MM.1S (cell line): ENCODE measurements at regions not wholly inside any gene's neighbourhood (a gene's known extent, or its start where the extent isn't known, plus 50 kb on each side); places are given as distances from the start of the nearest gene placed in this dataset.

Experiments
- EZH2 ChIP-seq: fragments of 300-600 bp; sonication (generic); optimal IDR thresholded peaks from 2 replicates; pipeline ENCODE3; 2017; ENCODE audit warnings: low read depth, mild to moderate bottlenecking, antibody characterized with exemption, low read length, mixed read lengths
- EZH2phosphoT487 ChIP-seq: fragments of 300-600 bp; sonication (generic); IDR thresholded peaks from 2 replicates; pipeline ENCODE4 v1.6.1; 2018; ENCODE audit warnings: antibody characterized with exemption, low read length
- TF ChIP-seq, protein P1 (sequence below): fragments of 300-600 bp; sonication (generic); IDR thresholded peaks from 2 replicates; pipeline ENCODE4 v1.5.1; 2016; ENCODE audit warnings: antibody characterized with exemption, low read length, mixed read lengths

DNA sequence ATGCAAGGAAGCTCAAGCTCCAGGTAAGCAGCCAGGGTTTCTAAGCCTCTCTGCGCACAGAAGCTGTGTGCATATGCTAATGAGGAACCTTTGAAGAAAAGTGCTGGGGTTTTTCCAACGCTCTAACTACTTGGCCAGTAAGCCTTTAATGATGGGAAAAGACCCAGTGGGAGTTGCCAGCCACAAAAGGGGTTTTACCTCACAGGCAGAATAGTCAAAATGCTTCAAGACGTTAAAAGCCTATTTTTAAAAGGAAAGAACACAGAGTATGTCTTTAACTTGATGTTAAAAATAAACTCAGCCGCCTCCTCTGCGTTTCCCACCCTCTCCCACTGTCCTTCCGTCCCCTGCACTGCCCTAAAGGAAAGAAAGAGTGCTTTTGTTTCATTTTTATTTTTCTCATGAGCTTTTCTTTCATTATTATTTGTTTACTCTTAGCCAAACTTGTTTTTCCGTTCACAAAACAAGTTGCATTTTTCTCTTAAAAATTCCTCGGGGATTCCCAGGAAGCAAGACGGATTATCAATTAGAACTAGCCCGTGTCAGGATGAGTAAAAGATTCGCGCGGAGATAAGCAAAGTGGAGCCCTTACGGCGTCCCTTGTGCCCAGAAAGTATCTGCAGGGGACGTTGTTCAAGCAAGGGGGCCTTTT is 209.8 kb upstream of the NUDT4 start:
- TF ChIP-seq, protein P1, sequence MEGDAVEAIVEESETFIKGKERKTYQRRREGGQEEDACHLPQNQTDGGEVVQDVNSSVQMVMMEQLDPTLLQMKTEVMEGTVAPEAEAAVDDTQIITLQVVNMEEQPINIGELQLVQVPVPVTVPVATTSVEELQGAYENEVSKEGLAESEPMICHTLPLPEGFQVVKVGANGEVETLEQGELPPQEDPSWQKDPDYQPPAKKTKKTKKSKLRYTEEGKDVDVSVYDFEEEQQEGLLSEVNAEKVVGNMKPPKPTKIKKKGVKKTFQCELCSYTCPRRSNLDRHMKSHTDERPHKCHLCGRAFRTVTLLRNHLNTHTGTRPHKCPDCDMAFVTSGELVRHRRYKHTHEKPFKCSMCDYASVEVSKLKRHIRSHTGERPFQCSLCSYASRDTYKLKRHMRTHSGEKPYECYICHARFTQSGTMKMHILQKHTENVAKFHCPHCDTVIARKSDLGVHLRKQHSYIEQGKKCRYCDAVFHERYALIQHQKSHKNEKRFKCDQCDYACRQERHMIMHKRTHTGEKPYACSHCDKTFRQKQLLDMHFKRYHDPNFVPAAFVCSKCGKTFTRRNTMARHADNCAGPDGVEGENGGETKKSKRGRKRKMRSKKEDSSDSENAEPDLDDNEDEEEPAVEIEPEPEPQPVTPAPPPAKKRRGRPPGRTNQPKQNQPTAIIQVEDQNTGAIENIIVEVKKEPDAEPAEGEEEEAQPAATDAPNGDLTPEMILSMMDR: no peak
- TF ChIP-seq EZH2: no peak
- no peak for TF ChIP-seq EZH2phosphoT487
